Upper lobe of left lung (tissue), 6 donors: ENCODE measurements at regions not wholly inside any gene's neighbourhood (a gene's known extent, or its start where the extent isn't known, plus 50 kb on each side); places are given as distances from the start of the nearest gene placed in this dataset.

ENCODE experiments used
- ATAC-seq, 2 donors: fragments of 200-7000 bp; cut with Tn5 transposase; one replicate each; pipeline ENCODE4 v1.9.1; 2022; ENCODE audit warnings: mild to moderate bottlenecking in 2 of 2, moderate library complexity in 2 of 2; ENCODE audit not compliant: low FRiP score in 2 of 2
- DNase-seq, 2 donors: peaks; one replicate each; pipeline ENCODE4 v3.0.0-alpha.2; 2019 to 2020
- H3K27ac ChIP-seq, 4 donors: fragments of 200-600 bp; sonication (generic); one replicate each; pipeline ENCODE4 v1.5.1; 2016 to 2019
- H3K27me3 ChIP-seq, 4 donors: fragments of 200-600 bp; sonication (generic); one replicate each; pipeline ENCODE4 v1.5.1; 2017 to 2019
- H3K36me3 ChIP-seq, 4 donors: fragments of 200-600 bp; sonication (generic); one replicate each; pipeline ENCODE4 v1.5.1; 2016 to 2019
- H3K4me1 ChIP-seq, 4 donors: fragments of 200-600 bp; sonication (generic); one replicate each; pipeline ENCODE4 v1.5.1; 2018 to 2019
- H3K4me3 ChIP-seq, 4 donors: fragments of 200-600 bp; sonication (generic); one replicate each; pipeline ENCODE4 v1.5.1; 2017 to 2019; ENCODE audit warnings: mild to moderate bottlenecking in 2 of 4, moderate library complexity in 1 of 4
- H3K9me3 ChIP-seq, 4 donors: fragments of 200-600 bp; sonication (generic); one replicate each; pipeline ENCODE4 v1.5.1; 2018 to 2019
- EP300 ChIP-seq, 4 donors: sonication (generic); formaldehyde crosslinking; IDR thresholded peaks; one replicate each; pipeline ENCODE4 v1.5.1; 2017; ENCODE audit warnings: antibody characterized with exemption in 4 of 4, control low read depth in 2 of 4
- POLR2A ChIP-seq, 4 donors: fragments of 450-650 bp; IDR thresholded peaks; one replicate each; pipeline ENCODE4 v1.5.1; 2016 to 2017; ENCODE audit warnings: antibody characterized with exemption in 4 of 4, mild to moderate bottlenecking in 2 of 4
- POLR2AphosphoS5 ChIP-seq, 2 donors: sonication (generic); formaldehyde crosslinking; IDR thresholded peaks; one replicate each; pipeline ENCODE4 v1.5.1; 2017; ENCODE audit warnings: antibody characterized with exemption in 2 of 2
- whole genome bisulfite sequencing, 2 donors: methylation state at CpG; one replicate each; pipeline ENCODE4 v1.1.5; 2017 to 2018; 5-methylcytosine and 5-hydroxymethylcytosine counted together
- TF ChIP-seq, protein P1 (sequence below), 6 experiments: fragments of 450-650 bp in 4 of 6; fragments of 200-600 bp in 2 of 6; sonication (generic) in 2 of 6; IDR thresholded peaks; one replicate each; pipeline ENCODE4 v1.5.1; 2016 to 2019; ENCODE audit warnings: antibody characterized with exemption in 6 of 6
- donor health status: DM: no; HTN: no; CAD: no; lungs with moderate emphysema.
- donor health status: DM: no; HTN: yes; CAD: no; lungs with severe emphysema.

DNA sequence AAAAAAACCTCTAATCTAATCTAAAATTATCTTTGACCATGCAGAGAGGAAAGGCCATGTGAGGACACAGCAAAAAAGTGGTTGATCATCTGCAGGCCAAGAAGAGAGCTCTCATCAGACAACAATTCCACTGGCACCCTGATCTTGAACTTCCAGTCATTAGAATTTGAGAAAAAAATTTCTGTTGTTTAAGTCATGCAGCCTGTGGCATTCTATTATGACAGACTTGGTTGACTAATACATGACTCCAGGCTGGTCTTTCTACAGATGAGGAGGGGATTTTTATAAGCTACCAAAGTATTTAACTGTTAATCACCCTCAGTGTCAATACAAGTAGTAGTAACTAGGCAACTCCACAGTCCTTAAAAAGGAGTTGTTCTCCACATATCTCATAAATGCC lies 358.5 kb upstream of the RGMB start:
- DNase-seq (no peak), ATAC-seq (no peak)
- Histone ChIP-seq H3K27ac (no peak overlapping the region), H3K9me3 (no peaks in the 10 kb centered on the region), H3K27me3 (no peaks in the 10 kb centered on the region), H3K36me3 (no peaks in the 10 kb centered on the region), H3K4me1 (no peaks in the 10 kb centered on the region), H3K4me3 (no peak overlapping the region)
- TF ChIP-seq, protein P1, sequence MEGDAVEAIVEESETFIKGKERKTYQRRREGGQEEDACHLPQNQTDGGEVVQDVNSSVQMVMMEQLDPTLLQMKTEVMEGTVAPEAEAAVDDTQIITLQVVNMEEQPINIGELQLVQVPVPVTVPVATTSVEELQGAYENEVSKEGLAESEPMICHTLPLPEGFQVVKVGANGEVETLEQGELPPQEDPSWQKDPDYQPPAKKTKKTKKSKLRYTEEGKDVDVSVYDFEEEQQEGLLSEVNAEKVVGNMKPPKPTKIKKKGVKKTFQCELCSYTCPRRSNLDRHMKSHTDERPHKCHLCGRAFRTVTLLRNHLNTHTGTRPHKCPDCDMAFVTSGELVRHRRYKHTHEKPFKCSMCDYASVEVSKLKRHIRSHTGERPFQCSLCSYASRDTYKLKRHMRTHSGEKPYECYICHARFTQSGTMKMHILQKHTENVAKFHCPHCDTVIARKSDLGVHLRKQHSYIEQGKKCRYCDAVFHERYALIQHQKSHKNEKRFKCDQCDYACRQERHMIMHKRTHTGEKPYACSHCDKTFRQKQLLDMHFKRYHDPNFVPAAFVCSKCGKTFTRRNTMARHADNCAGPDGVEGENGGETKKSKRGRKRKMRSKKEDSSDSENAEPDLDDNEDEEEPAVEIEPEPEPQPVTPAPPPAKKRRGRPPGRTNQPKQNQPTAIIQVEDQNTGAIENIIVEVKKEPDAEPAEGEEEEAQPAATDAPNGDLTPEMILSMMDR (IDR thresholded peaks at IDR 0.05), result no peak
- no peak for TF ChIP-seq POLR2AphosphoS5 (IDR thresholded peaks at IDR 0.05)

DNA sequence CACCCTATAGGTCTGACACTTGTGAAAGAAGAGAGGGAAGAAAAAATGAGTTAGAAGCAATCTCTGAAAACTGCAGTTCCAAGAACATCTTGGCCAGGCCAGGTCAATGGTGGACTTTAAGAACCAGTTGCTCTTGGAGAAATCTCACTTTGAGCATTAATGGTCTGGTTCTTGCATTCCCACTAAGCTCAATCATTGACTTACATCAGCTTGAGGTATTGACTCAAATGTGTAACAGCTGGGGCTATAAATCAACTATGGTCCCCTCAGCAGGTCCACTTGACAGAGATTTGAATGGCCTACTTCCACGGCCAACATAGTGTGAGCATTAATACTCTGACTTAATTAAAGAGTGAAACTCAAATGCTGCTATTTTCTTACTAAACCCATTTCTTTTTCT lies 357.8 kb upstream of the RGMB start:
- H3K27ac ChIP-seq, result no peak overlapping the region
- H3K27me3 ChIP-seq, result no peaks in the 10 kb centered on the region
- H3K9me3 ChIP-seq, result no peaks in the 10 kb centered on the region
- TF ChIP-seq, protein P1 (IDR thresholded peaks at IDR 0.05), result no peak
- TF ChIP-seq EP300 (IDR thresholded peaks at IDR 0.05) (no peak), POLR2A (IDR thresholded peaks at IDR 0.05) (no peak), POLR2AphosphoS5 (IDR thresholded peaks at IDR 0.05) (no peak)
- 83 to 93% methylated on average over 1 of the region's 1 CpG for WGBS, 2 donors
- DNase-seq (no peak), ATAC-seq (no peak)
- no peaks in the 10 kb centered on the region for H3K4me1 ChIP-seq
- H3K4me3 ChIP-seq, result no peak overlapping the region
- no peaks in the 10 kb centered on the region for H3K36me3 ChIP-seq

DNA sequence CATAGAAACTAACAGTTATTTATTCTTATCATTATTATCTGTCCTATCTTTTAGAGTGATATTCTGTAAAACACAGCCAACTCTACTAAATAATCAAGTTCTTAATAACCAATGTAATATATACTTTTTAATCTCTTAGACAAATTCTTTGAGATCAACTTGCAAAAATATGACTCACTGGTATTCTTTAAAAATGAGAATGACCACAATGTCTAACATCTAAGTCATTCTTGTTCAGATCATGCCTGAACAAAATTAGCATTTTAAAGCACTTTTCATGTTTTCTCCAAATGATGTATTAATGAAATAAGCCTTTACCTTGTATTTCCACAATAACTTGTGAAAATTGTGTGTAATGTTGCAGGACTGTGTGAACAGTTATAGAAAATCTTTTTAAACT lies 356.9 kb upstream of the RGMB start:
- H3K27me3 ChIP-seq, result no peaks in the 10 kb centered on the region
- ATAC-seq (no peak), DNase-seq (no peak)
- no peak for TF ChIP-seq EP300 (IDR thresholded peaks at IDR 0.05)
- no peak for TF ChIP-seq POLR2AphosphoS5 (IDR thresholded peaks at IDR 0.05)
- no peak for TF ChIP-seq POLR2A (IDR thresholded peaks at IDR 0.05)
- TF ChIP-seq, protein P1 (IDR thresholded peaks at IDR 0.05), result no peak
- H3K36me3 ChIP-seq, result no peaks in the 10 kb centered on the region
- H3K9me3 ChIP-seq, result no peaks in the 10 kb centered on the region
- H3K27ac ChIP-seq, result no peak overlapping the region
- H3K4me1 ChIP-seq, result no peaks in the 10 kb centered on the region
- no peak overlapping the region for H3K4me3 ChIP-seq

DNA sequence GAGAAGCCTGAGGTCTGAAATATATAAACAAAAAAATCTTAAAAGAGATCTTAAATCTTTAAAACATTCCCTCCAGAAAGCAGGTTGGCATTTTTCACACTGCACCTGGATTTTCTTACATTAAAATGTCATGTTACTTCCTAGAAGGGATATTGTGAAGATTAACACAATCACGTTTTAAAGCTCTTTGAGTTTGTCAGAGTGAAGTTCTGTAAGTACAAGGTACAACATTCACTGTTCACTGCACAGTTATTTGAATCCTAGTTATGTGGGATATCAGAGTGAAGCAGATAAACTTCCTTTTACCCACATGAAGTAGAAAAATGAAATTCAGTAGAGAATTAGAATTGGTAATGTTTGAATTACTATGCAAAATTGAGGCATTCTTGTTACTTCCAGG lies 353.6 kb upstream of the RGMB start:
- H3K4me1 ChIP-seq, result no peaks in the 10 kb centered on the region
- no peak overlapping the region for H3K27ac ChIP-seq
- TF ChIP-seq POLR2AphosphoS5 (IDR thresholded peaks at IDR 0.05) (no peak), EP300 (IDR thresholded peaks at IDR 0.05) (no peak), POLR2A (IDR thresholded peaks at IDR 0.05) (no peak)
- TF ChIP-seq, protein P1 (IDR thresholded peaks at IDR 0.05), result no peak
- ATAC-seq (no peak), DNase-seq (no peak)
- no peaks in the 10 kb centered on the region for H3K9me3 ChIP-seq
- H3K36me3 ChIP-seq, result no peaks in the 10 kb centered on the region
- H3K4me3 ChIP-seq, result no peak overlapping the region
- WGBS, 2 donors, result 60 to 65% methylated on average over 1 of the region's 1 CpG
- H3K27me3 ChIP-seq, result no peaks in the 10 kb centered on the region

DNA sequence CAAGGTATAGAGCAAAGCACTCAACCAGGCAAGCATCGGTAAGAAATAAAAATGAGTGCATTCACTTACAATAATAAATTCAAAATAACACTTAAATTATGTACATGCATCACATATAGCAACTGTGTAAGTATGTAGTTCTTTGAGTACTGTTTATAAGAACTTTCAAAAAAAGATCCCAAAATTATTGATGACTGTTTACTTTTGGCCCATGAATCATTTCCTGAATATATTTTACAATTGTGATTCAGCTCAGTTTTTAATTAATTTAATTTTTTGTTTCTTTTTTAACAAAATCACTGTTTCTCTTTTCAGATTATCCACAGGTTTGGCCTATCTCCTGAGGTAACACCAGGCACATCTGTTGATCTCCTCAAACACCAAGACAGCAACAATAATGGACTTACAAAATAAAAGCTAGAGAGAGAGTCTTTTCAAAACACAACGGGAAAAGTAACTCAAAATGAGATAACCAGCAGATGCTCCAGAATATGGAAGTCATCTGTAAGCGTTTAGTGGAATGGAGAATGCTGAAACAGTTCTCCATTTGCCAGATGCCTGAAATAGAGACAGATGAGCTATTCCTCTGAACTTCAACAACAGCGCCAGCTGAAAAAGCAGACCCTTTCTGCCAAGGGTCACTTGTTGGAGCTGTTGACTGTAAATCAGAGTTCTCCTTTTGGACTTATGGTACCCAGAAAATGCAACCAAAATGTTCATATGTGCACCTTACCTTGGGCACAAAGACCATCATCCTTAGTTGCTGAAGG lies 348.6 kb upstream of the RGMB start:
- H3K36me3 ChIP-seq, result no peaks in the 10 kb centered on the region

More for the DNA sequence above, 348.6 kb upstream of the RGMB start:
- H3K4me3 ChIP-seq, result no peak overlapping the region
- no peak for ATAC-seq
- DNase-seq, result no peak
- 67 to 79% methylated on average over 4 of the region's 4 CpGs for WGBS, 2 donors
- no peak for TF ChIP-seq POLR2A (IDR thresholded peaks at IDR 0.05)
- TF ChIP-seq EP300 (IDR thresholded peaks at IDR 0.05), result no peak
- TF ChIP-seq, protein P1 (IDR thresholded peaks at IDR 0.05), result no peak
- TF ChIP-seq POLR2AphosphoS5 (IDR thresholded peaks at IDR 0.05), result no peak
- no peaks in the 10 kb centered on the region for H3K27me3 ChIP-seq
- H3K27ac ChIP-seq, result no peak overlapping the region
- H3K4me1 ChIP-seq, result peaks cover 0 to 12% (median 10%) of the 10 kb centered on the region in 4 donors
- no peaks in the 10 kb centered on the region for H3K9me3 ChIP-seq
